Trophoblast cell (in vitro differentiated cells and primary cell): ENCODE measurements at regions not wholly inside any gene's neighbourhood (a gene's known extent, or its start where the extent isn't known, plus 50 kb on each side); places are given as distances from the start of the nearest gene placed in this dataset.
A peak's percentile ranks its signal among the peaks of the same experiment; 100 is the strongest.

Experiments
- DNase-seq, 2 donors: peaks; one replicate each; pipeline ENCODE4 v3.0.0-alpha.2; 2016
- H2AFZ ChIP-seq: 2 replicates; pipeline ENCODE4 v1.6.1; 2013; ENCODE audit warnings: low read length, moderate library complexity, mild to moderate bottlenecking; ENCODE audit not compliant: insufficient read depth, poor library complexity
- H2AK5ac ChIP-seq: 2 replicates; pipeline ENCODE4 v1.6.1; 2013; ENCODE audit warnings: mild to moderate bottlenecking, low read length
- H2BK120ac ChIP-seq: 2 replicates; pipeline ENCODE4 v1.6.1; 2013; ENCODE audit warnings: low read length, mild to moderate bottlenecking, moderate library complexity; ENCODE audit not compliant: insufficient read depth, poor library complexity
- H2BK12ac ChIP-seq: 2 replicates; pipeline ENCODE4 v1.6.1; 2013; ENCODE audit warnings: mild to moderate bottlenecking, low read length, moderate library complexity
- H2BK5ac ChIP-seq: 2 replicates; pipeline ENCODE4 v1.6.1; 2013; ENCODE audit warnings: low read length, low read depth, moderate library complexity, mild to moderate bottlenecking; ENCODE audit not compliant: poor library complexity
- H3K14ac ChIP-seq: 2 replicates; pipeline ENCODE4 v1.6.1; 2013; ENCODE audit warnings: mild to moderate bottlenecking, low read length
- H3K18ac ChIP-seq: 2 replicates; pipeline ENCODE4 v1.6.1; 2013; ENCODE audit warnings: mild to moderate bottlenecking, low read length
- H3K23ac ChIP-seq: 2 replicates; pipeline ENCODE4 v1.6.1; 2013; ENCODE audit warnings: low read length
- H3K27ac ChIP-seq: 2 replicates; pipeline ENCODE4 v1.5.1; 2013; ENCODE audit warnings: low read depth, mild to moderate bottlenecking, inconsistent platforms, low read length, moderate library complexity
- H3K27me3 ChIP-seq: 2 replicates; pipeline ENCODE4 v1.6.1; 2013; ENCODE audit warnings: inconsistent platforms, mild to moderate bottlenecking, low read length, moderate library complexity; ENCODE audit not compliant: insufficient read depth
- H3K36me3 ChIP-seq, 2 experiments: 1 replicate in 1 of 2; 2 replicates in 1 of 2; pipeline ENCODE4 v1.6.1; 2013; ENCODE audit warnings: low read length in 2 of 2, mild to moderate bottlenecking in 2 of 2, moderate library complexity in 1 of 2; ENCODE audit not compliant: insufficient read depth in 2 of 2, control insufficient read depth in 1 of 2
- H3K4ac ChIP-seq: 2 replicates; pipeline ENCODE4 v1.6.1; 2013; ENCODE audit warnings: low read depth, mild to moderate bottlenecking, low read length, moderate library complexity
- H3K4me1 ChIP-seq, 2 experiments: 1 replicate in 1 of 2; 2 replicates in 1 of 2; pipeline ENCODE4 v1.6.1; 2013; ENCODE audit warnings: low read length in 2 of 2, mild to moderate bottlenecking in 2 of 2, moderate library complexity in 1 of 2; ENCODE audit not compliant: insufficient read depth in 2 of 2, control insufficient read depth in 1 of 2
- H3K4me2 ChIP-seq: 2 replicates; pipeline ENCODE4 v1.6.1; 2013; ENCODE audit warnings: inconsistent platforms, mild to moderate bottlenecking, low read length, moderate library complexity
- H3K4me3 ChIP-seq: 2 replicates; pipeline ENCODE4 v1.5.1; 2013; ENCODE audit warnings: mild to moderate bottlenecking, low read depth, low read length, inconsistent platforms
- H3K79me1 ChIP-seq: one replicate; pipeline ENCODE4 v1.6.1; 2013; ENCODE audit warnings: low read length
- H3K79me2 ChIP-seq: 2 replicates; pipeline ENCODE4 v1.6.1; 2013; ENCODE audit warnings: low read length, mild to moderate bottlenecking; ENCODE audit not compliant: control insufficient read depth, insufficient read depth, poor library complexity
- H3K9ac ChIP-seq: 2 replicates; pipeline ENCODE4 v1.6.1; 2013; ENCODE audit warnings: mild to moderate bottlenecking, low read length
- H3K9me3 ChIP-seq: 2 replicates; pipeline ENCODE4 v1.6.1; 2013; ENCODE audit warnings: low read depth, mild to moderate bottlenecking, control low read depth, inconsistent platforms, low read length; ENCODE audit not compliant: insufficient read depth
- H4K12ac ChIP-seq: 2 replicates; pipeline ENCODE4 v1.6.1; 2013; ENCODE audit warnings: low read depth, mild to moderate bottlenecking, low read length, moderate library complexity
- H4K8ac ChIP-seq: 2 replicates; pipeline ENCODE4 v1.6.1; 2013; ENCODE audit warnings: low read depth, mild to moderate bottlenecking, low read length, moderate library complexity
- H4K91ac ChIP-seq: one replicate; pipeline ENCODE4 v1.6.1; 2013; ENCODE audit warnings: low read depth, mild to moderate bottlenecking, low read length, moderate library complexity
- whole genome bisulfite sequencing: extraction: QIAGEN DNeasy Blood & Tissue Kit; methylation state at CpG from one replicate; pipeline ENCODE4 v1.1.7; 2013; ENCODE audit warnings: missing lambda C conversion rate; ENCODE audit not compliant: insufficient read length, insufficient coverage; ENCODE audit errors: extremely low coverage; 5-methylcytosine and 5-hydroxymethylcytosine counted together

GRCh38 chr14:86533834-86534233 lies 1003.9 kb downstream of the FLRT2 start:
- Histone ChIP-seq H4K91ac (no peak overlapping the region), H4K8ac (no peak overlapping the region), H2BK12ac (no peak overlapping the region), H3K4me1 (no peaks in the 10 kb centered on the region), H3K27ac (no peak overlapping the region), H3K79me2 (no peaks in the 10 kb centered on the region), H3K4me2 (no peak overlapping the region), H2BK120ac (no peak overlapping the region), H4K12ac (no peak overlapping the region), H2AK5ac (no peak overlapping the region), H2BK5ac (no peak overlapping the region), H3K79me1 (no peaks in the 10 kb centered on the region), H3K18ac (no peak overlapping the region), H3K27me3 (no peaks in the 10 kb centered on the region), H3K9me3 (no peaks in the 10 kb centered on the region), H3K4me3 (no peak overlapping the region), H2AFZ (no peak overlapping the region), H3K9ac (no peak overlapping the region), H3K4ac (no peak overlapping the region), H3K14ac (no peak overlapping the region), H3K36me3 (no peaks in the 10 kb centered on the region), H3K23ac (no peak overlapping the region)
- DNase-seq = no peak
- WGBS = no CpG with 5 or more reads among the region's 4 CpGs

GRCh38 chr14:86532219-86532618 lies 1002.3 kb downstream of the FLRT2 start:
- H3K4ac ChIP-seq = no peak overlapping the region

GRCh38 chr14:86530457-86530856 lies 1000.5 kb downstream of the FLRT2 start:
- no peak overlapping the region for H2AFZ ChIP-seq
- H3K4me1 ChIP-seq = no peaks in the 10 kb centered on the region
- H3K36me3 ChIP-seq = no peaks in the 10 kb centered on the region
- no peak overlapping the region for H3K4me3 ChIP-seq
- WGBS = no CpG with 5 or more reads among the region's 4 CpGs
- H4K12ac ChIP-seq = no peak overlapping the region
- no peaks in the 10 kb centered on the region for H3K27me3 ChIP-seq
- H4K8ac ChIP-seq = no peak overlapping the region
- no peak overlapping the region for H2BK5ac ChIP-seq
- no peak overlapping the region for H3K14ac ChIP-seq
- H2BK12ac ChIP-seq = no peak overlapping the region
- H3K4ac ChIP-seq = no peak overlapping the region
- H3K4me2 ChIP-seq = no peak overlapping the region
- DNase-seq = no peak
- no peak overlapping the region for H2BK120ac ChIP-seq
- no peak overlapping the region for H2AK5ac ChIP-seq
- H3K9ac ChIP-seq = no peak overlapping the region
- no peak overlapping the region for H3K27ac ChIP-seq
- H3K9me3 ChIP-seq = no peaks in the 10 kb centered on the region
- no peaks in the 10 kb centered on the region for H3K79me1 ChIP-seq
- H3K18ac ChIP-seq = no peak overlapping the region
- H4K91ac ChIP-seq = no peak overlapping the region
- H3K23ac ChIP-seq = no peak overlapping the region
- no peaks in the 10 kb centered on the region for H3K79me2 ChIP-seq

More at GRCh38 chr14:86532219-86532618, 1002.3 kb downstream of the FLRT2 start:
- H3K27ac ChIP-seq = no peak overlapping the region
- H4K8ac ChIP-seq = no peak overlapping the region
- H3K18ac ChIP-seq = no peak overlapping the region
- H2BK120ac ChIP-seq = no peak overlapping the region
- H2AFZ ChIP-seq = no peak overlapping the region
- DNase-seq = no peak
- no peaks in the 10 kb centered on the region for H3K79me2 ChIP-seq
- no peak overlapping the region for H3K4me2 ChIP-seq
- no peaks in the 10 kb centered on the region for H3K36me3 ChIP-seq
- no peaks in the 10 kb centered on the region for H3K4me1 ChIP-seq
- H4K12ac ChIP-seq = no peak overlapping the region
- H3K9ac ChIP-seq = no peak overlapping the region
- no peaks in the 10 kb centered on the region for H3K9me3 ChIP-seq
- no peak overlapping the region for H3K4me3 ChIP-seq
- H2AK5ac ChIP-seq = no peak overlapping the region
- H3K23ac ChIP-seq = no peak overlapping the region
- H3K14ac ChIP-seq = no peak overlapping the region
- H4K91ac ChIP-seq = no peak overlapping the region
- H2BK12ac ChIP-seq = no peak overlapping the region
- H2BK5ac ChIP-seq = no peak overlapping the region
- no peaks in the 10 kb centered on the region for H3K79me1 ChIP-seq
- H3K27me3 ChIP-seq = no peaks in the 10 kb centered on the region

- H3K4me3 ChIP-seq = no peak overlapping the region
- no peak overlapping the region for H2BK5ac ChIP-seq
- no peaks in the 10 kb centered on the region for H3K4me1 ChIP-seq
- no peak overlapping the region for H3K9ac ChIP-seq
- DNase-seq = peak in 1 of 2 donors; percentile 7
- H3K79me1 ChIP-seq = no peaks in the 10 kb centered on the region
- H3K23ac ChIP-seq = no peak overlapping the region
- no peak overlapping the region for H4K8ac ChIP-seq
- no peaks in the 10 kb centered on the region for H3K27me3 ChIP-seq
- H3K9me3 ChIP-seq = no peaks in the 10 kb centered on the region
- H3K27ac ChIP-seq = no peak overlapping the region
- H4K12ac ChIP-seq = no peak overlapping the region
- no peak overlapping the region for H2AK5ac ChIP-seq
- H3K4me2 ChIP-seq = no peak overlapping the region
- H3K79me2 ChIP-seq = no peaks in the 10 kb centered on the region
- no peak overlapping the region for H4K91ac ChIP-seq
- no peak overlapping the region for H2BK120ac ChIP-seq
- no peaks in the 10 kb centered on the region for H3K36me3 ChIP-seq
- H2BK12ac ChIP-seq = no peak overlapping the region
- no peak overlapping the region for H2AFZ ChIP-seq
- no peak overlapping the region for H3K18ac ChIP-seq
- H3K4ac ChIP-seq = no peak overlapping the region
- no peak overlapping the region for H3K14ac ChIP-seq
Observed at GRCh38 chr14:86527312-86527711, 997.4 kb downstream of the FLRT2 start.

- Histone ChIP-seq H3K9ac (no peak overlapping the region), H3K9me3 (no peaks in the 10 kb centered on the region), H2AK5ac (no peak overlapping the region), H2BK120ac (no peak overlapping the region), H3K4me1 (no peaks in the 10 kb centered on the region), H2BK5ac (no peak overlapping the region), H3K27ac (no peak overlapping the region), H3K4me2 (no peak overlapping the region), H3K4ac (no peak overlapping the region), H3K18ac (no peak overlapping the region), H3K36me3 (no peaks in the 10 kb centered on the region), H3K14ac (no peak overlapping the region), H3K4me3 (no peak overlapping the region), H4K91ac (no peak overlapping the region), H2BK12ac (no peak overlapping the region), H4K12ac (no peak overlapping the region), H2AFZ (no peak overlapping the region), H3K79me1 (no peaks in the 10 kb centered on the region), H3K23ac (no peak overlapping the region), H4K8ac (no peak overlapping the region), H3K79me2 (no peaks in the 10 kb centered on the region), H3K27me3 (no peaks in the 10 kb centered on the region)
- no peak for DNase-seq
- WGBS = no CpG with 5 or more reads among the region's 3 CpGs
Observed at GRCh38 chr14:86525673-86526072, 995.7 kb downstream of the FLRT2 start.
